KMS-11 (cell line): ENCODE measurements at regions not wholly inside any gene's neighbourhood (a gene's known extent, or its start where the extent isn't known, plus 50 kb on each side); places are given as distances from the start of the nearest gene placed in this dataset.

ENCODE experiments used
- H2AFZ ChIP-seq: fragments of 200-600 bp; sonication (generic); 2 replicates; pipeline ENCODE4 v1.6.1; 2016; ENCODE audit warnings: antibody characterized with exemption, mixed run types, low read depth
- H3K27ac ChIP-seq: fragments of 200-600 bp; sonication (generic); 2 replicates; pipeline ENCODE4 v1.6.1; 2016; ENCODE audit warnings: mild to moderate bottlenecking, mixed run types
- H3K27me3 ChIP-seq: fragments of 200-600 bp; sonication (generic); 2 replicates; pipeline ENCODE4 v1.6.1; 2017; ENCODE audit warnings: mild to moderate bottlenecking, low read depth, mixed run types, moderate library complexity; ENCODE audit not compliant: insufficient read depth
- H3K36me3 ChIP-seq: fragments of 200-600 bp; sonication (generic); 2 replicates; pipeline ENCODE4 v1.6.1; 2017; ENCODE audit warnings: mild to moderate bottlenecking, mixed run types; ENCODE audit not compliant: insufficient read depth
- H3K4me1 ChIP-seq: fragments of 200-600 bp; sonication (generic); 2 replicates; pipeline ENCODE4 v1.6.1; 2016; ENCODE audit warnings: mild to moderate bottlenecking, low read depth, mixed run types; ENCODE audit not compliant: poor library complexity, severe bottlenecking
- H3K4me2 ChIP-seq: fragments of 200-600 bp; sonication (generic); 2 replicates; pipeline ENCODE4 v1.7.0; 2016; ENCODE audit warnings: mild to moderate bottlenecking, mixed run types
- H3K4me3 ChIP-seq: fragments of 200-600 bp; sonication (generic); IDR thresholded peaks from 2 replicates; pipeline ENCODE4 v1.6.1; 2017; ENCODE audit warnings: low read depth, low read length, mixed read lengths; ENCODE audit not compliant: insufficient read depth
- H3K79me2 ChIP-seq: fragments of 200-600 bp; sonication (generic); 2 replicates; pipeline ENCODE4 v1.6.1; 2016; ENCODE audit warnings: low read depth, mixed run types; ENCODE audit not compliant: insufficient read depth
- H3K9ac ChIP-seq: fragments of 200-600 bp; sonication (generic); 2 replicates; pipeline ENCODE4 v1.6.1; 2016; ENCODE audit warnings: mild to moderate bottlenecking, mixed run types
- H4K20me1 ChIP-seq: fragments of 200-600 bp; sonication (generic); 2 replicates; pipeline ENCODE4 v1.6.1; 2016; ENCODE audit warnings: mild to moderate bottlenecking, mixed run types; ENCODE audit not compliant: insufficient read depth
- TF ChIP-seq, protein P1 (sequence below): fragments of 200-600 bp; sonication (generic); conservative IDR thresholded peaks from 2 replicates; pipeline ENCODE4 v1.6.1; 2017; ENCODE audit warnings: low read depth, mild to moderate bottlenecking, antibody characterized with exemption, low read length, moderate library complexity, mixed read lengths

DNA sequence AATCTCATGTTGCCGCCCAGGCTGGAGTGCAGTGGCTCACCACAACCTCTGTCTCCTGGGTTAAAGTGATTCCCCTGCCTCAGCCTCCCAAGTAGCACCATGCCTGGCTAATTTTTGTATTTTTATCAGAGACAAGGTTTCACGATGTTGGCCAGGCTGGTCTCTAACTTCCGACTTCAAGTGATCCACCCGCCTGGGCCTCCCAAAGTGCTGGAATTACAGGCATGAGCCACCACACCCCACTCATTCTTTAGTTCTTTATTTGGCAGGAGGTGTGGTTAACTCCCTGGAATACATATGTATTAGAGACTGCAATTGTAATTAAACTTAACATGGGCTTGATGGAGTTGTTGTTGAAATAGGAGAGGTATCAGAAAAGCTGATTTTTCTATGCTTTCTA, 1396.9 kb upstream of the IGFBP7 start:
- no peak overlapping the region for H3K4me2 ChIP-seq
- H3K4me1 ChIP-seq = peaks cover 8% of the 10 kb centered on the region
- H4K20me1 ChIP-seq = no peaks in the 10 kb centered on the region
- H3K79me2 ChIP-seq = no peaks in the 10 kb centered on the region
- H3K36me3 ChIP-seq = no peaks in the 10 kb centered on the region
- no peak overlapping the region for H3K9ac ChIP-seq
- no peak overlapping the region for H3K27ac ChIP-seq
- no peaks in the 10 kb centered on the region for H3K27me3 ChIP-seq
- no peak overlapping the region for H3K4me3 ChIP-seq
- TF ChIP-seq, protein P1, sequence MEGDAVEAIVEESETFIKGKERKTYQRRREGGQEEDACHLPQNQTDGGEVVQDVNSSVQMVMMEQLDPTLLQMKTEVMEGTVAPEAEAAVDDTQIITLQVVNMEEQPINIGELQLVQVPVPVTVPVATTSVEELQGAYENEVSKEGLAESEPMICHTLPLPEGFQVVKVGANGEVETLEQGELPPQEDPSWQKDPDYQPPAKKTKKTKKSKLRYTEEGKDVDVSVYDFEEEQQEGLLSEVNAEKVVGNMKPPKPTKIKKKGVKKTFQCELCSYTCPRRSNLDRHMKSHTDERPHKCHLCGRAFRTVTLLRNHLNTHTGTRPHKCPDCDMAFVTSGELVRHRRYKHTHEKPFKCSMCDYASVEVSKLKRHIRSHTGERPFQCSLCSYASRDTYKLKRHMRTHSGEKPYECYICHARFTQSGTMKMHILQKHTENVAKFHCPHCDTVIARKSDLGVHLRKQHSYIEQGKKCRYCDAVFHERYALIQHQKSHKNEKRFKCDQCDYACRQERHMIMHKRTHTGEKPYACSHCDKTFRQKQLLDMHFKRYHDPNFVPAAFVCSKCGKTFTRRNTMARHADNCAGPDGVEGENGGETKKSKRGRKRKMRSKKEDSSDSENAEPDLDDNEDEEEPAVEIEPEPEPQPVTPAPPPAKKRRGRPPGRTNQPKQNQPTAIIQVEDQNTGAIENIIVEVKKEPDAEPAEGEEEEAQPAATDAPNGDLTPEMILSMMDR = no peak
- no peak overlapping the region for H2AFZ ChIP-seq

DNA sequence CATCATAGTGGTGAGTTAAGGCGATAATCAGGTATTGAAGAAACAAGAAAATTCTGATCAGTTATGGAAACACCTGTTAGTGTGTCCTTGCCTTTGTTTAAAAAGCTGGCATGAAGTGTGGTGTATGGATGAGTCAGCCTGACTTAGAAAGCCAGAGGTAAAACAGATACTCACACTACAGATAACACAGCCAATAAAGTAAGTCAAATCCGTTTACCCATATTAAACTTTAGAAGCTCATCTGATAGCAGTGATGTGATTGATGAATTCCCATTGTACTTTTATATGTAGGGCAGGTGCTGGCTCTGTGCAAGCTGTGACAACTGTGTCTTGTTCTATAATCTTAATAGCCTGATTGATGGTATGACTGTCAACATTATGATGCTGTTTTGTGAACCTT, 1392.7 kb upstream of the IGFBP7 start:
- Histone ChIP-seq H3K4me3 (no peak overlapping the region), H2AFZ (no peak overlapping the region), H3K36me3 (no peaks in the 10 kb centered on the region), H3K4me1 (no peaks in the 10 kb centered on the region), H3K79me2 (no peaks in the 10 kb centered on the region), H4K20me1 (no peaks in the 10 kb centered on the region), H3K4me2 (no peak overlapping the region), H3K27ac (no peak overlapping the region), H3K27me3 (no peaks in the 10 kb centered on the region), H3K9ac (no peak overlapping the region)
- TF ChIP-seq, protein P1 = no peak

DNA sequence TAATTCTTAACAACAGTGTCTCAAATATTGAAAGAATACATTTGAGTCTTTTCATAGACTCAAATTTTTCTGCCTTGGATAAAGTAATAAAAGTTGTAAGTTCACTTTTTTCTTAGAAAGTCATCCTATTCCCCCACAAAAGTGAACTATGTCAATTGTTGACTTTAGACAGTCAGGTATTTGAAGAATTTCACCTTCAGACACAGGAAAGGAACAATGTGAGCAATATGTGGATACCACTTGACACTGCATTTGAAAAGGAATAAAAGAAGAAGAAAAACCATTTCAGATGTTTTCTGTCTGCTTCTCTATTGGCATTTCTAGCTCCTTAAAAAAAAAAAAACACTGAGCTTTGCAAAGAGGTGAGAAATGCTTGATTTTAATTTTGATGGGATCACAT, 1389.0 kb upstream of the IGFBP7 start:
- Histone ChIP-seq H3K79me2 (no peaks in the 10 kb centered on the region), H3K4me3 (no peak overlapping the region), H3K4me2 (no peak overlapping the region), H2AFZ (no peak overlapping the region), H4K20me1 (no peaks in the 10 kb centered on the region), H3K27ac (no peak overlapping the region), H3K4me1 (no peaks in the 10 kb centered on the region), H3K9ac (no peak overlapping the region), H3K27me3 (no peaks in the 10 kb centered on the region), H3K36me3 (no peaks in the 10 kb centered on the region)
- TF ChIP-seq, protein P1 = no peak

DNA sequence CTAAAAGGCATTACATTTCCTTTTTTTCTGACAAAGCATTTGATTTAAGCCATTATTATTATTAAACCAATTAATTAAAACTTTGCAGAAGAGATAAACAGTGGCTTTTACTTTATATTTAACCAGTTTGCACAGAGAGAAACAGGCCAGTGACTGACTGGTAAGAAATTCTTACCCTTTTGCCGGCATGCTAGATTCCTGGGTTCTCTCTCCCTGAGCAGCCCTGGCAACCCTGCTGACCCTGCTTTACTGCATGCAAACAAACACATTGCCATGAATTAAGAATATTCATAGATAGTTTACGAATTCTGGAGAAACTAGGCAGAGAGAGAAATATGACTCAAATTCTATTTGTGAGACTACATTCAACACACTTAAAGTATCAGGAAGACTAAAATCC, 1381.4 kb upstream of the IGFBP7 start:
- TF ChIP-seq, protein P1 = no peak
- Histone ChIP-seq H4K20me1 (no peaks in the 10 kb centered on the region), H3K4me1 (no peaks in the 10 kb centered on the region), H3K36me3 (no peaks in the 10 kb centered on the region), H3K27ac (no peak overlapping the region), H3K27me3 (no peaks in the 10 kb centered on the region), H3K9ac (no peak overlapping the region), H2AFZ (no peak overlapping the region), H3K4me2 (no peak overlapping the region), H3K4me3 (no peak overlapping the region), H3K79me2 (no peaks in the 10 kb centered on the region)

DNA sequence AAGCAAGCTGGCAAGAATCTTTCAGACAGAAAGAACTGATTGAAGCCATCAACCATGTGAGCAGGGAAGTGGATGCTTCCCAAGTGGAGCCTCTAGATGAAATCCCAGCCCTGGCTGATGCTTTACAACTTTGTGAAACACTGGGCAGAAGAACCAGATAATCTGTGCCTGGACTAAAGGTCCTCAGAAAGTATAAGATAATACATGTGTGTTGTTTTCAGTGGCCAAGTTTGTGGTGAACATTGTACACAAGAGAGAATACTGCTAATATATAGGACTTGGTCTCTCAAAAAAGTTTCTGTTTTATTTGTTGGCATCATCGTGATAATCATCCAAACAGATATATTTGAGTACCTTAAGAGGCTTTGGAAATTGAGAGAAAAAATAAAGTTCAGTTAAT, 1367.8 kb upstream of the IGFBP7 start:
- Histone ChIP-seq H3K4me2 (no peak overlapping the region), H4K20me1 (no peaks in the 10 kb centered on the region), H2AFZ (no peak overlapping the region), H3K4me3 (no peak overlapping the region), H3K4me1 (no peaks in the 10 kb centered on the region), H3K36me3 (no peaks in the 10 kb centered on the region), H3K27me3 (no peaks in the 10 kb centered on the region), H3K9ac (no peak overlapping the region), H3K27ac (no peak overlapping the region), H3K79me2 (no peaks in the 10 kb centered on the region)
- TF ChIP-seq, protein P1 = no peak
